ENCODE measurements at regions not wholly inside any gene's neighbourhood (a gene's known extent, or its start where the extent isn't known, plus 50 kb on each side); places are given as distances from the start of the nearest gene placed in this dataset.

DNA sequence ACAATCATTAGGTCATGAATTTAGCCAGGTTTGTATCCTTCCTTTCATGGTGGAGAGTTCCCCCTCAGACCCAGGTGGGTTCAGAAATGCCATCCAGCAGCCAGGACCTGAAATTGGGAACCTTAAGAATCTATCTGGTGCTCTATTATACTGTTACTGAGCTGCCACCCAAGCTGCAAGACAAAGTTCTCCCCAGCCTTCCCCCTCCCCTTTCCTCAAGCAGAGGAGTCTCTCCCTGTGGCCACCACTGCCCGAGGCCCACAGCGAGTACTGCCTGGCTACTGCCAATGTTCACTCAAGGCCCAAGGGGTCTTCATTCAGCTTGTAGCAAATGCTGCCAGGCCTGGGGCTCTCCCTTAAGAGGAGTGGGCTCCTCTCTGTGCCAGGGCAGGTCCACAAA, 133.8 kb downstream of the TMEM38B start:
- H3K9me3 ChIP-seq (replicated peaks; ENCODE audit: insufficient read depth, low read length): no peaks in the 10 kb centered on the region
- no peaks in the 10 kb centered on the region for H3K27me3 ChIP-seq (replicated peaks; ENCODE audit: insufficient read depth, low read length)
- H3K4me2 ChIP-seq (ENCODE audit: low read depth, low read length): no peak overlapping the region
- no peaks in the 10 kb centered on the region for H3K36me3 ChIP-seq (replicated peaks; ENCODE audit: insufficient read depth, low read length)
- H3F3A ChIP-seq (ENCODE audit: insufficient read depth, low read length): no peaks in the 10 kb centered on the region
- TF ChIP-seq EZH2 (optimal IDR thresholded peaks at IDR 0.05; ENCODE audit: low read depth, low read length): no peak
- TF ChIP-seq EZH2phosphoT487 (IDR thresholded peaks at IDR 0.05; ENCODE audit: low read length): no peak
- no peaks in the 10 kb centered on the region for H3K79me2 ChIP-seq (ENCODE audit: low read length)
- no peaks in the 10 kb centered on the region for H3K9me2 ChIP-seq (replicated peaks; ENCODE audit: insufficient read depth, low read length)
- no peaks in the 10 kb centered on the region for H4K20me1 ChIP-seq (ENCODE audit: insufficient read depth, low read length)
- H3K4me1 ChIP-seq (ENCODE audit: low read length): no peaks in the 10 kb centered on the region
- no peak for DNase-seq
- H3K27ac ChIP-seq (ENCODE audit: low read length): no peak overlapping the region
- H2AFZ ChIP-seq (ENCODE audit: low read length): no peak overlapping the region
- H3K4me3 ChIP-seq (ENCODE audit: low read length): no peak overlapping the region
- H3K9ac ChIP-seq (ENCODE audit: low read length): no peak overlapping the region

DNA sequence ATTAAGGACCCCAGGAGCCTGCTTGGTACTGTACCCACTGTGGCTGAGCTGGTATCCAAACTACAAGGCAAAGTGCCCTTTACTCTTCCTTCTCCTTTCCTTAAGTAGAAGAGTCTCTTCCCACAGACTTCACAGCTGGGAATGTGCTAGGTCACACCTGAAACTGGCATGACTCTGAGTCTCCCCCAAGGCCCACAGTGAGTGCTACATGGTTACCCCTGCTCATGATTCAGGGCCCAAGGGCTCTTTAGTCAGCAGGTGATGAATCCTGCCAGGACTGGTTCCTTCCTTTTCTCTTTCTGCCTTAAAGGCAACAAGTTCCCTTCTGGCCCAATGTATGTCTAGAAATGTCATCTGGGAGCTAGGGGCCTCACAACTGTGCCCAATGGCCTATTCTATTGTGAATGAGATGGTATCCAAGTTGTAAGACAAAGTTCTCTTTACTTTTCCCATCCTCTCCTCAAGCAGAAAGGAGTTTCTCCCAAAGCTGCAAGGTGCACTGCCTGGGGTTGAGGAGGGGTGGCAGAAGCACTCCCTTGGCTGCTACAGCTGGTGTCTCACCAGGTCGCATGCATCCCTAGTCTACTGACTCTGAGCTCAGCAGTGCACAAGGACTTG, 134.4 kb downstream of the TMEM38B start:
- H3K4me1 ChIP-seq (ENCODE audit: low read length): no peaks in the 10 kb centered on the region

GRCh38 chr9:105830461-105830860, 136.1 kb downstream of the TMEM38B start:
- Histone ChIP-seq H3K9me2 (replicated peaks; ENCODE audit: insufficient read depth, low read length) (no peaks in the 10 kb centered on the region), H3K4me3 (ENCODE audit: low read length) (no peak overlapping the region), H3K27me3 (replicated peaks; ENCODE audit: insufficient read depth, low read length) (no peaks in the 10 kb centered on the region), H3K9ac (ENCODE audit: low read length) (no peak overlapping the region), H3K79me2 (ENCODE audit: low read length) (no peaks in the 10 kb centered on the region), H4K20me1 (ENCODE audit: insufficient read depth, low read length) (no peaks in the 10 kb centered on the region), H3K4me2 (ENCODE audit: low read depth, low read length) (no peak overlapping the region), H3K9me3 (replicated peaks; ENCODE audit: insufficient read depth, low read length) (no peaks in the 10 kb centered on the region), H3K4me1 (ENCODE audit: low read length) (no peaks in the 10 kb centered on the region), H3F3A (ENCODE audit: insufficient read depth, low read length) (no peaks in the 10 kb centered on the region), H3K36me3 (replicated peaks; ENCODE audit: insufficient read depth, low read length) (no peaks in the 10 kb centered on the region), H2AFZ (ENCODE audit: low read length) (no peak overlapping the region), H3K27ac (ENCODE audit: low read length) (no peak overlapping the region)
- no peak for TF ChIP-seq CTCF (IDR thresholded peaks at IDR 0.05; ENCODE audit: low read length)
- no peak for TF ChIP-seq EZH2 (optimal IDR thresholded peaks at IDR 0.05; ENCODE audit: low read depth, low read length)
- no peak for TF ChIP-seq EZH2phosphoT487 (IDR thresholded peaks at IDR 0.05; ENCODE audit: low read length)
- DNase-seq: no peak

More for the DNA sequence above, 134.4 kb downstream of the TMEM38B start:
- no peak for TF ChIP-seq EZH2phosphoT487 (IDR thresholded peaks at IDR 0.05; ENCODE audit: low read length)
- no peak for TF ChIP-seq CTCF (IDR thresholded peaks at IDR 0.05; ENCODE audit: low read length)
- no peak for TF ChIP-seq EZH2 (optimal IDR thresholded peaks at IDR 0.05; ENCODE audit: low read depth, low read length)
- H3F3A ChIP-seq (ENCODE audit: insufficient read depth, low read length): no peaks in the 10 kb centered on the region
- no peaks in the 10 kb centered on the region for H3K36me3 ChIP-seq (replicated peaks; ENCODE audit: insufficient read depth, low read length)
- no peak overlapping the region for H2AFZ ChIP-seq (ENCODE audit: low read length)
- H3K9me3 ChIP-seq (replicated peaks; ENCODE audit: insufficient read depth, low read length): no peaks in the 10 kb centered on the region
- no peak overlapping the region for H3K4me2 ChIP-seq (ENCODE audit: low read depth, low read length)
- no peak overlapping the region for H3K4me3 ChIP-seq (ENCODE audit: low read length)
- H4K20me1 ChIP-seq (ENCODE audit: insufficient read depth, low read length): no peaks in the 10 kb centered on the region
- no peak overlapping the region for H3K27ac ChIP-seq (ENCODE audit: low read length)
- no peaks in the 10 kb centered on the region for H3K79me2 ChIP-seq (ENCODE audit: low read length)
- DNase-seq: no peak
- H3K27me3 ChIP-seq (replicated peaks; ENCODE audit: insufficient read depth, low read length): no peaks in the 10 kb centered on the region
- no peak overlapping the region for H3K9ac ChIP-seq (ENCODE audit: low read length)
- H3K9me2 ChIP-seq (replicated peaks; ENCODE audit: insufficient read depth, low read length): no peaks in the 10 kb centered on the region

DNA sequence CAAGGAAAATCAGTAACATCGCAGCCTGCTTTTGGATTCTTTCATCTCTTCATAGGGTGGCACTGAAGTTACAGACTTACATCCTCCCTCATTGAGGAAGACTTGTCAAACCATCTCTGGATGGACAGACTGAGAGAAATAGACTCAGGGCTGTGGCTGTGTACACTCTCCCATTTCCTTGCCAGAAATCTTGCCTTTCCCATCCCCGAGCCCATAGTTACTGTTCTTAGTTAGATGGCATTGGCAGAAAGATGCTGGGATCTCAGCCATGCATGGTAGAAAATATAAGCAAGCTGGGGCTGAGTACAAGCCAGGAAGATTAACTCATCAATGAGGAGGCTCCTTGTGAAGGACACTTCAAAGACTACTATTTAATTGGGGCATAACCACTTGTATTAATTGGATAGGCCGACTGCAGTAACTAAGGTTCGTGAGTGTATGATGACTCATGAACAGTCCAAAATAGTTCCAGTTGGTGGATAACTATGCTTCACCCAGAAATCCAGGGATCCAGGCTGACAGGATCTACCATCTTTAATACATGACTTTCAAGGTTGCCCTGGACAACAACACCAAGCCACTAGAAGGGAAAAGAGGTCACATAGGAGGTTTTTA, 137.9 kb downstream of the TMEM38B start:
- no peak overlapping the region for H3K27ac ChIP-seq (ENCODE audit: low read length)
- no peaks in the 10 kb centered on the region for H3K4me1 ChIP-seq (ENCODE audit: low read length)
- no peaks in the 10 kb centered on the region for H3K36me3 ChIP-seq (replicated peaks; ENCODE audit: insufficient read depth, low read length)
- H3K4me2 ChIP-seq (ENCODE audit: low read depth, low read length): no peak overlapping the region
- no peak for TF ChIP-seq EZH2 (optimal IDR thresholded peaks at IDR 0.05; ENCODE audit: low read depth, low read length)
- no peak for TF ChIP-seq EZH2phosphoT487 (IDR thresholded peaks at IDR 0.05; ENCODE audit: low read length)
- H3F3A ChIP-seq (ENCODE audit: insufficient read depth, low read length): no peaks in the 10 kb centered on the region
- no peak for DNase-seq
- no peak overlapping the region for H3K4me3 ChIP-seq (ENCODE audit: low read length)
- no peaks in the 10 kb centered on the region for H4K20me1 ChIP-seq (ENCODE audit: insufficient read depth, low read length)
- H3K9ac ChIP-seq (ENCODE audit: low read length): no peak overlapping the region
- H3K9me3 ChIP-seq (replicated peaks; ENCODE audit: insufficient read depth, low read length): no peaks in the 10 kb centered on the region
- no peaks in the 10 kb centered on the region for H3K79me2 ChIP-seq (ENCODE audit: low read length)
- H2AFZ ChIP-seq (ENCODE audit: low read length): no peak overlapping the region
- no peaks in the 10 kb centered on the region for H3K27me3 ChIP-seq (replicated peaks; ENCODE audit: insufficient read depth, low read length)
- H3K9me2 ChIP-seq (replicated peaks; ENCODE audit: insufficient read depth, low read length): no peaks in the 10 kb centered on the region

All from MM.1S (cell line).